HG03521 (cell line): ENCODE measurements at regions not wholly inside any gene's neighbourhood (a gene's known extent, or its start where the extent isn't known, plus 50 kb on each side); places are given as distances from the start of the nearest gene placed in this dataset.

Source experiments
- ATAC-seq: cut with Tn5 transposase; IDR thresholded peaks from one replicate; pipeline ENCODE4 v1.9.1; 2021; ENCODE audit warnings: mild to moderate bottlenecking, moderate library complexity; ENCODE audit not compliant: unreplicated experiment

GRCh38 chr2:220153118-220153517, 525.7 kb downstream of the SLC4A3 start:
- no peak for ATAC-seq

- no peak for ATAC-seq
Measured at GRCh38 chr2:220154304-220154703, 526.9 kb downstream of the SLC4A3 start.

- ATAC-seq: no peak
Measured at GRCh38 chr2:220157312-220157711, 529.9 kb downstream of the SLC4A3 start.

- ATAC-seq: no peak
Measured at GRCh38 chr2:220159738-220160137, 532.3 kb downstream of the SLC4A3 start.

GRCh38 chr2:220162320-220162719, 534.9 kb downstream of the SLC4A3 start:
- ATAC-seq: no peak

- ATAC-seq: no peak
Measured at GRCh38 chr2:220163486-220163885, 536.1 kb downstream of the SLC4A3 start.

GRCh38 chr2:220165401-220165800, 538.0 kb downstream of the SLC4A3 start:
- no peak for ATAC-seq

- ATAC-seq: no peak
Measured at GRCh38 chr2:220166616-220167015, 539.2 kb downstream of the SLC4A3 start.

GRCh38 chr2:220167956-220168355, 540.5 kb downstream of the SLC4A3 start:
- ATAC-seq: no peak

- ATAC-seq: no peak
Measured at GRCh38 chr2:220168891-220169546, 541.6 kb downstream of the SLC4A3 start.

- no peak for ATAC-seq
Measured at GRCh38 chr2:220174826-220175225, 547.4 kb downstream of the SLC4A3 start.

- no peak for ATAC-seq
Measured at GRCh38 chr2:220175967-220176366, 548.5 kb downstream of the SLC4A3 start.

- ATAC-seq: no peak
Measured at GRCh38 chr2:220178991-220179695, 551.7 kb downstream of the SLC4A3 start.

GRCh38 chr2:220181165-220181564, 553.7 kb downstream of the SLC4A3 start:
- no peak for ATAC-seq

- ATAC-seq: no peak
Measured at GRCh38 chr2:220182790-220183189, 555.4 kb downstream of the SLC4A3 start.

GRCh38 chr2:220185766-220186305, 558.4 kb downstream of the SLC4A3 start:
- no peak for ATAC-seq

- no peak for ATAC-seq
Measured at GRCh38 chr2:220188031-220188430, 560.6 kb downstream of the SLC4A3 start.

- ATAC-seq: no peak
Measured at GRCh38 chr2:220191031-220191430, 563.6 kb downstream of the SLC4A3 start.

- ATAC-seq: no peak
Measured at GRCh38 chr2:220191737-220192136, 564.3 kb downstream of the SLC4A3 start.

- ATAC-seq: no peak
Measured at GRCh38 chr2:220192994-220193753, 565.7 kb downstream of the SLC4A3 start.
